ENCODE measurements at regions not wholly inside any gene's neighbourhood (a gene's known extent, or its start where the extent isn't known, plus 50 kb on each side); places are given as distances from the start of the nearest gene placed in this dataset.
"Not testable (repeated sequence)": the region's sequence is repeated elsewhere in the genome, so short reads cannot be mapped to it uniquely, and the experiment has no call there.

DNA sequence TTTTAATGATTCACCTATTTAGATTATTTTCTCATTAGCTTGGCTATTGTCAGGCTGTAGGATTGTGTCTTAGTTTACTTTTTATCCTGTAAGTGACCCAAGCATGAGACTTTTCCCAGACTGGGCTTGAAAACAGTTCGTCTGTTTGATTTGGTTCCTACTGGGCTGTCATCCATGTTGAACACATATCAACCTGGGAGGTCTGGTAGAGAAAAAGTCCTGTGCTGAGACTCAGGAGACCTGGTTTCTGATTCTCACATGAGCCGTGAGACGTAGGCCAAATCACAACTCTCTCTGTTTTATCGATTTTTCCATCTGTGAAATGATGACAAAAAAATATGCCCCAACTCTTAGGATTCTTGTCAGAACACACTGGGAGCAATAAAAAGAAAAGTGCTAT, 98.8 kb upstream of the GALNT15 start:
- TF ChIP-seq, protein P1, sequence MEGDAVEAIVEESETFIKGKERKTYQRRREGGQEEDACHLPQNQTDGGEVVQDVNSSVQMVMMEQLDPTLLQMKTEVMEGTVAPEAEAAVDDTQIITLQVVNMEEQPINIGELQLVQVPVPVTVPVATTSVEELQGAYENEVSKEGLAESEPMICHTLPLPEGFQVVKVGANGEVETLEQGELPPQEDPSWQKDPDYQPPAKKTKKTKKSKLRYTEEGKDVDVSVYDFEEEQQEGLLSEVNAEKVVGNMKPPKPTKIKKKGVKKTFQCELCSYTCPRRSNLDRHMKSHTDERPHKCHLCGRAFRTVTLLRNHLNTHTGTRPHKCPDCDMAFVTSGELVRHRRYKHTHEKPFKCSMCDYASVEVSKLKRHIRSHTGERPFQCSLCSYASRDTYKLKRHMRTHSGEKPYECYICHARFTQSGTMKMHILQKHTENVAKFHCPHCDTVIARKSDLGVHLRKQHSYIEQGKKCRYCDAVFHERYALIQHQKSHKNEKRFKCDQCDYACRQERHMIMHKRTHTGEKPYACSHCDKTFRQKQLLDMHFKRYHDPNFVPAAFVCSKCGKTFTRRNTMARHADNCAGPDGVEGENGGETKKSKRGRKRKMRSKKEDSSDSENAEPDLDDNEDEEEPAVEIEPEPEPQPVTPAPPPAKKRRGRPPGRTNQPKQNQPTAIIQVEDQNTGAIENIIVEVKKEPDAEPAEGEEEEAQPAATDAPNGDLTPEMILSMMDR (IDR thresholded peaks at IDR 0.05): no peak
- no peaks in the 10 kb centered on the region for H3K27me3 ChIP-seq
- DNase-seq: no peak
- WGBS, 2 donors: 88% methylated on average over 4 of the region's 4 CpGs
- no peaks in the 10 kb centered on the region for H3K4me1 ChIP-seq
- H3K36me3 ChIP-seq (ENCODE audit: low read depth, missing control alignments): no peaks in the 10 kb centered on the region
- H3K9me3 ChIP-seq: no peaks in the 10 kb centered on the region
- no peak overlapping the region for H3K27ac ChIP-seq
- intact Hi-C loops (cut with DNase I; ENCODE audit: low total_unique reads): no loop called here
- H3K4me3 ChIP-seq: no peak overlapping the region

DNA sequence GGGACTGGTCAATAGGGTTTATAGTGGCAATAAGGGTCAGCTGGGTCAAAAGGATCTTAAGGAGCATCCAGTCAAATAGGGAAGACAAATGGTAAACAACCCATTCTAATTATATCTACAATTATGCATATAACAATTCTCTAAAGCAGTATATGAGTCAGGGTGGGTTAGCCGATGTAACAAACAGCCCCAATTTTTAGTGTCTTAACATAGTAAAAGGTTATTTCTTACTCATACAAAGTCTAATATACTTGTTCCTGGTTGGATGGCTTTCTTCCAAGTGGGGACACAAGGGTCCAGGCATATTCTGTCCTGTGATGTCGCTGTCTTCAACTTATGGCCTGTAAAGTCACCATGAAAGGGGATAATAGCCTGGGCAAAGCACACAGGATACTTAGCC, 97.9 kb upstream of the GALNT15 start:
- no peak overlapping the region for H3K27ac ChIP-seq
- no peaks in the 10 kb centered on the region for H3K36me3 ChIP-seq (ENCODE audit: low read depth, missing control alignments)
- no peaks in the 10 kb centered on the region for H3K4me1 ChIP-seq
- TF ChIP-seq, protein P1 (IDR thresholded peaks at IDR 0.05): no peak
- TF ChIP-seq POLR2A (IDR thresholded peaks at IDR 0.05): no peak
- WGBS, 2 donors: 90 to 100% methylated on average over 2 of the region's 2 CpGs
- no peak for DNase-seq
- intact Hi-C loops (cut with DNase I; ENCODE audit: low total_unique reads): no loop called here
- no peaks in the 10 kb centered on the region for H3K9me3 ChIP-seq
- H3K4me3 ChIP-seq: no peak overlapping the region
- no peaks in the 10 kb centered on the region for H3K27me3 ChIP-seq

DNA sequence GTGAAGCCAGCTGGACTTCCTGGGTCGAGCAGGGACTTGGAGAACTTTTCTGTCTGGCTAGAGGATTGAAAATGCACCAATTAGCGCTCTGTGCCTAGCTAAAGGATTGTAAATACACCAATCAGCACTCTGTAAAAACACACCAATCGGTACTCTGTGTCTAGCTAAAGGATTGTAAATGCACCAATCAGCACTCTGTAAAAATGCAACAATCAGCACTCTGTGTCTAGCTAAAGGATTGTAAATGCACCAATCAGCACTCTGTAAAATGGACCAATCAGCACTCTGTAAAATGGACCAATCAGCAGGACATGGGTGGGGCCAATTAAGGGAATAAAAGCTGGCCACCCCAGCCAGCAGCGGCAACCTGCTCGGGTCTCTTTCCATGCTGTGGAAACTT, 97.3 kb upstream of the GALNT15 start:
- H3K36me3 ChIP-seq (ENCODE audit: low read depth, missing control alignments); H3K4me1 ChIP-seq; H3K27me3 ChIP-seq; intact Hi-C loops (cut with DNase I; ENCODE audit: low total_unique reads); H3K9me3 ChIP-seq; H3K4me3 ChIP-seq; DNase-seq; H3K27ac ChIP-seq: not testable (repeated sequence)
- 78 to 94% methylated on average over 5 of the region's 5 CpGs for WGBS, 2 donors

DNA sequence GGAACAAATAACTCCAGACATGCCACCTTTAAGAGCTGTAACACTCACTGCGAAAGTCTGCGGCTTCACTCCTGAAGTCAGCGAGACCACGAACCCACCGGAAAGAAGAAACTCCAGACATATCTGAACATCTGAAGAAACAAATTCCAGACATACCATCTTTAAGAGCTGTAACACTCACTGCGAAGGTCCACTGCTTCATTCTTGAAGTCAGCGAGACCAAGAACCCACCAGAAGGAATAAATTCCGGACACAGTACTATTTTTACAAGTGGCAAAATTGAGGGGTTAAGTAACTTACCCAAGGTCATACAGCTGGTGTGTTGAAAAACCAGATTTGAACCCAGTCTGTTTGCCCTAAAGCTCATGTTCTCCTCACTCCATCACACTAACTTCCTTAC, 96.8 kb upstream of the GALNT15 start:
- DNase-seq; intact Hi-C loops (cut with DNase I; ENCODE audit: low total_unique reads); H3K9me3 ChIP-seq; H3K4me3 ChIP-seq; H3K36me3 ChIP-seq (ENCODE audit: low read depth, missing control alignments); H3K4me1 ChIP-seq; H3K27me3 ChIP-seq; H3K27ac ChIP-seq: not testable (repeated sequence)
- 87 to 92% methylated on average over 8 of the region's 8 CpGs for WGBS, 2 donors

DNA sequence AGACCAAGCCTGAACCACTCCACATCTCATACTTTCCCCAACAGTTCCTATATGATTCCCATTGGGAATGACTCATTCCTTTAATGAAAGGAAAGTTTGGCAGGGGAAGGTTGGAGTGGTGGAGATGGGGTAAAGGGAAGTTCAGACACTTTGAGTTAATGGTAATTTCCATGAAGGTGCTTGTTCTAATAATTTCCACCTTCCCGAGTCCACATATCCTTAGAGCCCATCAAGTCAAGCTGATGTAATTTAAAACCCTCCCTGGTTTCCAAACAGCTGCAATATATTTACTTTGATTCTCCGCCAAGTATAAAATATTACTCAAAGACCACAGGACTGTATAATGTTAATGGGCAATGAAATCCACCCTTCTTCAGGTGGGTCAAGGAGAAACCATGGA, 95.0 kb upstream of the GALNT15 start:
- Histone ChIP-seq H3K27ac (no peak overlapping the region), H3K4me1 (no peaks in the 10 kb centered on the region), H3K27me3 (no peaks in the 10 kb centered on the region), H3K36me3 (ENCODE audit: low read depth, missing control alignments) (no peaks in the 10 kb centered on the region), H3K9me3 (no peaks in the 10 kb centered on the region), H3K4me3 (no peak overlapping the region)
- intact Hi-C loops (cut with DNase I; ENCODE audit: low total_unique reads): no loop called here
- WGBS, 2 donors: 89 to 94% methylated on average over 2 of the region's 2 CpGs
- TF ChIP-seq, protein P1 (IDR thresholded peaks at IDR 0.05): no peak
- no peak for TF ChIP-seq POLR2A (IDR thresholded peaks at IDR 0.05)
- DNase-seq: no peak

DNA sequence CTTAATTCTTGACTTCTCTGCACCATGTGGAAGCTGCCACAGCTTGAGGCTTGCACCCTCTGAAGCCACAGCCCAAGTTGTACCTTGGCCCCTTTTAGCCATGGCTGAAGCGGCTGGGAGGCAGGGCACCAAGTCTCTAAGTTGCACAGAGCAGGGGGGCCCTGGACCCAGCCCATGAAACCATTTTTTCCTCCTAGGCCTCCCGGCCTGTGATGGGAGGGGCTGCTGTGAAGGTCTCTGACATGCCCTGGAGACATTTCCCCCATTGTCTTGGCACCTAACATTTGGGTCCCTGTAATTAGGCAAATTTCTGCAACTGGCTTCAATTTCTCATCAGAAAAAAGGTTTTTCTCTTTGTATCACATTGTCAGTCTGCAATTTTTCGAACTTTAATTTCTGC, 92.8 kb upstream of the GALNT15 start:
- no peaks in the 10 kb centered on the region for H3K9me3 ChIP-seq
- 85 to 88% methylated on average over 2 to 3 of the region's 3 CpGs for WGBS, 2 donors
- intact Hi-C loops (cut with DNase I; ENCODE audit: low total_unique reads): no loop called here
- H3K4me1 ChIP-seq: peaks cover 11% of the 10 kb centered on the region
- no peaks in the 10 kb centered on the region for H3K27me3 ChIP-seq
- no peak overlapping the region for H3K27ac ChIP-seq
- no peak for DNase-seq
- H3K36me3 ChIP-seq (ENCODE audit: low read depth, missing control alignments): no peaks in the 10 kb centered on the region
- H3K4me3 ChIP-seq: no peak overlapping the region
- TF ChIP-seq, protein P1 (IDR thresholded peaks at IDR 0.05): no peak
- no peak for TF ChIP-seq POLR2A (IDR thresholded peaks at IDR 0.05)
